HUES6 (cell line): ENCODE measurements at regions not wholly inside any gene's neighbourhood (a gene's known extent, or its start where the extent isn't known, plus 50 kb on each side); places are given as distances from the start of the nearest gene placed in this dataset.

Experiments
- H3K27ac ChIP-seq: 2 replicates; pipeline ENCODE4 v1.7.0; 2013; ENCODE audit warnings: low read depth, mild to moderate bottlenecking, low read length, inconsistent platforms
- H3K27me3 ChIP-seq: 2 replicates; pipeline ENCODE4 v1.6.1; 2013; ENCODE audit warnings: low read length; ENCODE audit not compliant: control insufficient read depth, insufficient read depth
- H3K36me3 ChIP-seq: 2 replicates; pipeline ENCODE4 v1.6.1; 2013; ENCODE audit warnings: low read length; ENCODE audit not compliant: control insufficient read depth, insufficient read depth
- H3K4me1 ChIP-seq: 2 replicates; pipeline ENCODE4 v1.6.1; 2013; ENCODE audit warnings: low read length; ENCODE audit not compliant: control insufficient read depth, insufficient read depth
- H3K4me3 ChIP-seq: 2 replicates; pipeline ENCODE4 v1.5.1; 2013; ENCODE audit warnings: low read depth, low read length
- H3K9ac ChIP-seq: one replicate; pipeline ENCODE4 v1.6.1; 2013; ENCODE audit warnings: mild to moderate bottlenecking, low read length
- H3K9me3 ChIP-seq: 2 replicates; pipeline ENCODE4 v1.6.1; 2013; ENCODE audit warnings: low read depth, low read length; ENCODE audit not compliant: control insufficient read depth, insufficient read depth

DNA sequence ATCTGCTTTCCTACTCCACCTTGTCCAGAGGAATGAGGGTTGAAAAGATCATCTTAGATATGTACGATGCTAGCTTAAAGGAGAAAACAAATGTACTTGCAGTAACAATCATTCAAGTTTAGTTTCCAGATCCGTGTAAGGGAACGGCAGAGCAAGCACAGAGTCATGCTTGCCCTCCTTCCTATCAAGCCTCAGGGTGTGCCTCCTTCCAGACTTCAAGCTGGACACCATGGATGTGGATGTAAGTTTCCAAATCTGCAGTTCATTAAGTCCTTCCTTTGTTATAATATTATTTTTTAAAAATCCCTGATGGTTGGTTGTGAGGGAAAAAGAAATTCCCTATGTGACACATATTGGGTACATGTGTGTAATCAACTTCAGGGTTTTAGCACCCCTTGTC, 238.9 kb upstream of the NT5C1B start:
- H3K9me3 ChIP-seq = no peaks in the 10 kb centered on the region
- H3K4me1 ChIP-seq = peaks cover 11% of the 10 kb centered on the region; the same call in 1 of the 2 replicates
- peaks cover 5% of the 10 kb centered on the region; the same call in 1 of the 2 replicates for H3K27me3 ChIP-seq
- H3K9ac ChIP-seq = no peak overlapping the region
- no peak overlapping the region for H3K27ac ChIP-seq
- H3K36me3 ChIP-seq = no peaks in the 10 kb centered on the region
- no peak overlapping the region for H3K4me3 ChIP-seq

DNA sequence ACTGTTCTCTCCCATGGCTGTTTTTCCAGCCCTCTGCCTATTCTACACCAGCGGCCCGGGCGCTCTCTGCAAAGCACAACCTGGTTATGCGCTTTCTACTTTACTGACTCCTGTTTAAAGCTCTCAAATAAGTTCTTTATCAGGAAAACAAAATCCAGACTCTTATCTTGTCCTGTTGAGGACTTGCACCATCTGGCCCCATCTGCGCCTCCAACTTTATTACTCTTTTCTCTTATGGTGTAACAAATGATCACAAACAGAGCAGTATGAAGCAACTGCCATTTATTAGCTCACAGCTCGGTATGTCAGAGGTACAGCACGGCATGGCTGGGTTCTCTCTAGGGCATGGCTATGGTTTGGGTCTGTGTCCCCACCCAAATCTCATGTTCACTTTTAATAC, 236.5 kb upstream of the NT5C1B start:
- H3K9ac ChIP-seq = no peak overlapping the region
- no peak overlapping the region for H3K27ac ChIP-seq
- H3K4me3 ChIP-seq = no peak overlapping the region
- H3K9me3 ChIP-seq = no peaks in the 10 kb centered on the region
- H3K4me1 ChIP-seq = no peaks in the 10 kb centered on the region; the same call in 1 of the 2 replicates
- peaks cover 5% of the 10 kb centered on the region; the same call in 1 of the 2 replicates for H3K27me3 ChIP-seq
- H3K36me3 ChIP-seq = no peaks in the 10 kb centered on the region

DNA sequence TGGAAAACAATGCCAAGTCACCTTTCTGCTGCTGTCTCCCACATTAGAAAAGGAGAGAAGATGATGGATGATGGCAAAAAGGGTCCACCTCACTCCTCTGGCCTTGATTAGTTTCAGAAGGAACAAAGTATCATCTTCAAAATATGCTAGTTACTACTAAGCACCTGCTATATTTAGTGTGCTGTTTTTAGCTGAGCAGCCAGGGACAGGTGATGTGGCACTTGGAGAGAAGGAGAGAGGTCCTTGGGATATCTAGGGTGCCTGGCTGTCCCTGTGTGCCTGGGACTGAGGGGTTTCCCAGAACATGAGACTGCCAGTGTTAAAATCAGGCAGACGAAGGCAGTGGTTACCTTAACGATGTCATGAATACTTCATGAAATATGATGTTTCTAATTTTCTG, 235.5 kb upstream of the NT5C1B start:
- no peaks in the 10 kb centered on the region for H3K9me3 ChIP-seq
- H3K9ac ChIP-seq = no peak overlapping the region
- H3K27me3 ChIP-seq = peaks cover 5% of the 10 kb centered on the region; the same call in 1 of the 2 replicates
- no peaks in the 10 kb centered on the region for H3K36me3 ChIP-seq
- H3K4me1 ChIP-seq = no peaks in the 10 kb centered on the region; the same call in 1 of the 2 replicates
- H3K27ac ChIP-seq = no peak overlapping the region
- H3K4me3 ChIP-seq = no peak overlapping the region

DNA sequence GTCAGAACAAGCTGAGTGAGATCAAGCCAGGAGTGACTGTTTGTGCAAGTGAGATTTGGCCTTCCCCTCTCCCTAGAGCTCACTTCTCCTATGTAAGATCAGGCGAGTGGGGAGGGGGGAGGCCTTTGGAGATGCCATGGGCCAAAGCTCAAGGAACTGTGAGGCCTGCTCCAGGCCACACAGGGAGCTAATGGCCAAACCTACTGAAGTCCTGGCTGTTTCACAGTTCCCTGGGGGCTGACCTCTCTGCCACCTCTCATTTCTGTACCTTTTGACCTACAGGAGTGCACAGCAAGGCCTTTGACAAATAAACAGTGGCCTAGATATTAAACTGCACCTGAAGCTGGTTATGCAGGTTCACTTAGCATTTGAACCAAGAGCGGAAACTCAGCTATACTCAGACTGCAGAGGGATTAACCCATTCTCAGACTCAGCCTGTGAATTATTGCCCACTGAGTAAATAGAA, 235.0 kb upstream of the NT5C1B start:
- H3K36me3 ChIP-seq = no peaks in the 10 kb centered on the region
- H3K27ac ChIP-seq = no peak overlapping the region
- no peak overlapping the region for H3K9ac ChIP-seq
- peaks cover 5% of the 10 kb centered on the region; the same call in 1 of the 2 replicates for H3K27me3 ChIP-seq
- H3K4me1 ChIP-seq = no peaks in the 10 kb centered on the region; the same call in 1 of the 2 replicates
- no peaks in the 10 kb centered on the region for H3K9me3 ChIP-seq
- no peak overlapping the region for H3K4me3 ChIP-seq

DNA sequence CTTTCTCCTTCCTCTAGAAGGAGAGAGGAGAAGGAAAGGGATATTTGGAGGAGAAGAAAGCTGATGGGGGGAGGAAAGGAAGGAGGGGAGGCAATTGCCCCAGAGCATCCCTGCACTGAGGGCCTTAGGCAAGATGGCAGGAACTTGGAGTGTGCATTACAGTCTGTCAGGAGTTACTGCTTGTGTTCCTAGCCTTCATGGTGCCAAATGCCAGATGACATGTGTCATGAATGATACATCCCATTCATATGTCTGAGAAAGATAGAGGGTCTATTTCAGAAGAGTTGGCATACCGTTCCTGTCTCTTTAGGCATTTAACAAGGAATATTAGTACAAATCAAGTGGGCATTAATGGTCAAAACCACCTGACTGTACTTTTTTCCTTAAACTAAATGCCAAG, 232.1 kb upstream of the NT5C1B start:
- no peak overlapping the region for H3K4me3 ChIP-seq
- H3K27ac ChIP-seq = no peak overlapping the region
- no peak overlapping the region for H3K9ac ChIP-seq
- no peaks in the 10 kb centered on the region for H3K4me1 ChIP-seq
- H3K36me3 ChIP-seq = no peaks in the 10 kb centered on the region
- H3K27me3 ChIP-seq = no peaks in the 10 kb centered on the region
- no peaks in the 10 kb centered on the region for H3K9me3 ChIP-seq

DNA sequence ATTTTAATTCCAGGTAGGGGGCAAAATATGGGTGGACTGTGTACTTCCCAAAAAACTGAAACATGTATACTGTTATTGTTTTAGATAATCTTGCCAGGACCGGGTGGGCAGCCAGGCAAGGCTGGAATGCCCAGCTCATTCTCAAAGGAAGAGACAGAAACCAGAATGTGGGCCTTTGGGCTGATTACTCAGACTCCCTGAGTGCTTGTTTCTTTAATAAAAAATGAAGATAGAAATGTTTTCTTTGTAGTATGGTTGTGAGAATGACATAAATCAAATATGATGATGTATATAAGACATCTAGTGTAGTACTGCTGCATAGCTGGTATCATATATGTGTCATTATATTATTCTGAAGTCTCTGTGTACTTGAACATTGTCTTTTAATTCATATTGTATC, 231.6 kb upstream of the NT5C1B start:
- Histone ChIP-seq H3K4me3 (no peak overlapping the region), H3K27me3 (no peaks in the 10 kb centered on the region), H3K4me1 (no peaks in the 10 kb centered on the region), H3K9me3 (no peaks in the 10 kb centered on the region), H3K9ac (no peak overlapping the region), H3K36me3 (no peaks in the 10 kb centered on the region), H3K27ac (no peak overlapping the region)

DNA sequence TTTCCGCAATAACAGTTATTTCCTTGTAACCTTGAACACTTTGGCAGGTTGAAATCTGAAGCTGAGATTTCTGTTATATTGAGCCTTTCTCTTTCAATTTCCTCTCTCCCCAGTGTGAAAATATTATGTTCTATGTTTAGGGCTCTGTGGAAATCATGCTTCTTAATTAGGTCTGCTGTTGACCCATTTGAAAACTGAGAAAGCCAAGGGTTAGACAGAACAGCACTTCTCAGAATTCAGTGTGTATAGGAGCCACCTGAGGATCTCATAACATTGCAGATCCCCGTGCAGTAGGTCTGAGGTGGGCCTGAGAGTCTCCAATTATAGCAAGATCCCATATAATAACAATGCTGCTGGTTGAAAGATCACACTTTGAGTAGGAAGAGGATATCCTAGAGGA, 230.2 kb upstream of the NT5C1B start:
- no peaks in the 10 kb centered on the region for H3K36me3 ChIP-seq
- H3K27me3 ChIP-seq = no peaks in the 10 kb centered on the region
- H3K27ac ChIP-seq = no peak overlapping the region
- no peak overlapping the region for H3K9ac ChIP-seq
- H3K9me3 ChIP-seq = no peaks in the 10 kb centered on the region
- H3K4me1 ChIP-seq = no peaks in the 10 kb centered on the region
- H3K4me3 ChIP-seq = no peak overlapping the region

DNA sequence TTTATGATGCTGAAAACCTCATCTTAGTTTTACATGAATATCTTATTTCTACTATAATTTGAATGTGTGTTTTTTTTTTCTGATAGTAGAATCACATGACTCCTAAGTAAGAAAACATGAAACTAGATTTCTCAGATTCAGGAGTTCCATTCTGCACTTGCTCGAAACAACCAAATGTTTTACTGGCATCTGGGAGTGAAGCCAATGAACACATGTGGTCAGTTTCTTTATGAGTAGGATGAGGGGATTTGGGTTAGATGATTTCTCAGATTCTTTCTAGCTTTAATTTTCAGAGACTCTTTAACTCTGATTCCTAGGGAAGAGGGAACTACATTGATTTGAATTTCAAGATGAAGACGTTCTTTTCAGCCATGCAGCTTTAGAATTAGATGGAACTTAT, 225.0 kb upstream of the NT5C1B start:
- no peak overlapping the region for H3K4me3 ChIP-seq
- no peaks in the 10 kb centered on the region for H3K36me3 ChIP-seq
- H3K4me1 ChIP-seq = no peaks in the 10 kb centered on the region
- H3K27me3 ChIP-seq = no peaks in the 10 kb centered on the region
- no peaks in the 10 kb centered on the region for H3K9me3 ChIP-seq
- H3K9ac ChIP-seq = no peak overlapping the region
- H3K27ac ChIP-seq = no peak overlapping the region

DNA sequence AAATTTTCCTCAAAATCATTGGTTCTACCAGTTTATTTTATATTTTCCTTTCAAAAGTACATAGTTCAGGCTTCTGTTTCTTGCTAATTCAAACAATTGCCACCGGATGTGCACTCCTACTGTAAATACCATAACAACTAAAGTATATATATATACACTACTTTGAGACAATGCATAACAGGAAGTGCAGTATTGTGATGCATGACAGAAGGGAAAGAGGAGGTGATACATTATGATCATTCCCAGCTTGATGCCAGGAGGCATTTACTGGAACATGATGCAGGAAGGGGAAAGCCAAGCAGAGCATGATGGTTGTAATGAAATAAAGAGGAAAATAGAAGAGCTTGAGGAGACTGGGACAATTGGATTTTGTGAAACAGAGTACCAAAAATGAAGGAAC, 215.2 kb upstream of the NT5C1B start:
- Histone ChIP-seq H3K4me1 (no peaks in the 10 kb centered on the region), H3K9me3 (no peaks in the 10 kb centered on the region), H3K27me3 (no peaks in the 10 kb centered on the region), H3K9ac (no peak overlapping the region), H3K4me3 (no peak overlapping the region), H3K27ac (no peak overlapping the region), H3K36me3 (no peaks in the 10 kb centered on the region)

DNA sequence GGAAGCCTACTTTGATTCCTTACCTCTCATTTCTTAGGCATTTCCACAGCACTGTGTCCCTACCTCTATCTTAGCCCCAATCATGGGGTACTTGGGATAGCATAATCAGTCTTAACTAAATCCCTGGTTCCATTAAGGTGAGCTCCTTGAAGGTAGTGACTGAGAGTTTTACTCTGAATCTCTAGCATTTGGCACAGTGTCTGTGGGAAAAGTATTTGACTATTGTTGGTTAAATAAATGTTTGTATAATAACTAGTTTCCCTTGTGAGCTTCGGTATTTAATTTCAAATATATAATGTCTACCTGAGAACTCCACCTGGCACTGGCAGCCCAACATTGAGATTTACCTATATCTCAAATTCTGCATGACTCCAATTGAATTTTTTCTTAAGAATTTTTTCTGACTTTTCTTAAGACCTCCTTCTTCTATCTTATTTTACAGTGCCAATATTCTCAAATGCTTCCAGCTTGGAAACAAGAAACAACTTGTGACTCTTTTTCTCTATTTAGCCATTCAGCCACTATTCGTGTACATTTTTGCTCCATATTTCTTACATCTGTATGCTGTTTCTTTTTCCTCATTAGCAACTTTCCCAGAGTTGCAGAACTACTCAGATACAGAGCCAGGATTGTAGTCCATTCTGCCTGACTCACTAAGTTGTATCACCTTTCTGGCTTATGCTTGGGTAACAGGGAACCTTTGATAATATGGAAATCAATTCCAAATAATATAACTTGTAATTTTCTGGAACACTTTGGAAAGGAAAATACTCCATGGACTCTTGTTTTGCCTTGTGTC, 214.0 kb upstream of the NT5C1B start:
- no peaks in the 10 kb centered on the region for H3K36me3 ChIP-seq
- no peaks in the 10 kb centered on the region for H3K9me3 ChIP-seq
- H3K4me3 ChIP-seq = no peak overlapping the region
- H3K27me3 ChIP-seq = no peaks in the 10 kb centered on the region
- no peak overlapping the region for H3K27ac ChIP-seq
- no peak overlapping the region for H3K9ac ChIP-seq
- no peaks in the 10 kb centered on the region for H3K4me1 ChIP-seq

DNA sequence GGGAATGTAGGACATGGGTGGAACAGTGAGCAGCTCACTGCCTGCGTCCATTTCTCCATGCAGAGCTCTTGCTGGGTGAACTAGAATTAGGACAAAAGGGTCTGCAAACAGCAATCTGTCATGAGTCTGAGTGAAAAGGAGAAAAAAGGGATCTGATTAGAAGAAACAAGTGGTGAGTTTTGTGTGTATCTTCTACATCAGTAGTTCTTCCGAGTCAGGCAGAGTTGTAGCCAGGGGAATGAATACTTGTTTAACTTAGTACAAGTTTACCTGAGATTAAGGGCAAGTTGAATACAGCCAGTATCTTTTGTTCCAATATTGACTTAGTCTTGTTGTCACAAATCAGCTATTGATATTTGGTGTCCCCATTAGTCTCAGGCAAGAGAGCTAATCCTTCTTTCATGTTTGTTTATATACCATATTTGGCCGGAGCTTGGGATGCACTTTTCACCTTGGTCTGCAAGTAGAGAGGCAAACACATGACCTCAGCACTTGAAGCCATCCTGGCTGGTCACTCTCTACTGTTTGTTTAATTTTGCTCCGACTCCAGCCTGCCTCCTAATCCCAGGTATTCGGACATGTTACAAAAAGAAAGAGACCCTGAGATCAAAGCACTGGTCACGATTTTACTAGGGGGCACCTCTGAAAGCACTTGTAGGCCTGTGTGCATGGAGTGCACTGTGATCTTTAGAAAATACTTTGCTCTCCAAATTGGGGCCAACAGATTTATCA, 211.0 kb upstream of the NT5C1B start:
- Histone ChIP-seq H3K4me1 (no peaks in the 10 kb centered on the region), H3K36me3 (no peaks in the 10 kb centered on the region), H3K9ac (no peak overlapping the region), H3K4me3 (no peak overlapping the region), H3K27ac (no peak overlapping the region), H3K9me3 (no peaks in the 10 kb centered on the region), H3K27me3 (no peaks in the 10 kb centered on the region)
